LoVo (cell line): ENCODE measurements at regions not wholly inside any gene's neighbourhood (a gene's known extent, or its start where the extent isn't known, plus 50 kb on each side); places are given as distances from the start of the nearest gene placed in this dataset.
"Not testable (repeated sequence)": the region's sequence is repeated elsewhere in the genome, so short reads cannot be mapped to it uniquely, and the experiment has no call there.

Source experiments
- DNase-seq: peaks from one replicate; pipeline ENCODE4 v3.0.0-alpha.2; 2016; ENCODE audit warnings: low spot score

DNA sequence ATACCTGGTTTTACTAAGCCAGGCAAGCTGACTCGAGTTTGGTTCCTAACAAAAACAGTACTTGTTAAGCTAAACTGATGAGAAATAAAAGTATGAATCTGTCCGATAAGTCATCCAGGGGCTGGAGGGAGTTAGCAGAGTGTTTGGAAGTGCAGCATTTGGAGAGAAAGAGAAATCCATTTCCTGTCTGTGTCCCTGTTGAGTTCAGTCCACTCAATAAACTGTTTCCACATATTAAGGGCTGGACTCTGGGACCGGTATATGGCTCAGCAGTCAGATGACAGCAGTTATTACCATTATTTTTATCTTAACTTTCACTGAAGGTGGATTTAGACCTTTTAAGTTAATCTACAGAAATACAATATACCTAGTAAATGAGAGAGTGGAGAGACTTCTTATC lies 130.6 kb upstream of the ADRA1B start:
- DNase-seq, result no peak

GRCh38 chr5:159786201-159786600 lies 130.1 kb upstream of the ADRA1B start:
- DNase-seq, result no peak

DNA sequence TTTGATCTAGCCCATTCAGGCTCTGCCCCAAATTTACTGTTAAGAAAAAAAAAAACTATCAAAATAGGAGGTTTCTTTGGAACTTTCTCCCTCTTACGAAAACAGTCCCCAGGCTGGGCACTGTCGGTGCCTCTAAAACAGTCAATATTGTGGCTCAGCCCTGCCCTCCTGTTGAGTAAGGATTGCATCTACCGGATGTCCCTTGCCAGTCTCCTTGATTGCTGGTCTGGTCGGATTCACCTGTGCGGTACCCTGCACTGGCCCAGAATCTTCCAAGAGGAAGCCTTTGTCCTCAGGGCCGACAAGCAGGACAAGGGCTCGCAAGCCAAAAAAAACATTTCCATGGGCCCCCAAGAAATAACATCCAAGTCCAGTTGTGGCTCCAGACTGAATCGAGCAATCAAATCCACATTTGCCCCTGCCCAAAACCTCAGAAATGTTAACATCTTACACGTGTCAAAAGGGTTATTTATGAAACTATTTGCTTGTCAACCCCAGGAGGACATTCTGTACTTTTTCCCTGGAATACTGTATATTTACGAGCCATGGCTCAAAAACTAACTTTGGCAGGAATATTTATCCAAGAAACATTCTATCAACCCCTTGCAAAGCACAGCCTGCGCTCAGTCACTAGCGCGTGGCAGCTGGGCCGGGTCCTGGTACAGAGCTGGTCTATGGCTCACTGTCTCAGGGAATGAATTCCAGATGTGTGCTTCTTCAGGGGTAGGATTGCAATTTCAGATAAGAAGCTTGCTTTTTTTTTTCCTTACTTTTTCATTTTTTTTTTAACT lies 129.2 kb upstream of the ADRA1B start:
- DNase-seq, result no peak

DNA sequence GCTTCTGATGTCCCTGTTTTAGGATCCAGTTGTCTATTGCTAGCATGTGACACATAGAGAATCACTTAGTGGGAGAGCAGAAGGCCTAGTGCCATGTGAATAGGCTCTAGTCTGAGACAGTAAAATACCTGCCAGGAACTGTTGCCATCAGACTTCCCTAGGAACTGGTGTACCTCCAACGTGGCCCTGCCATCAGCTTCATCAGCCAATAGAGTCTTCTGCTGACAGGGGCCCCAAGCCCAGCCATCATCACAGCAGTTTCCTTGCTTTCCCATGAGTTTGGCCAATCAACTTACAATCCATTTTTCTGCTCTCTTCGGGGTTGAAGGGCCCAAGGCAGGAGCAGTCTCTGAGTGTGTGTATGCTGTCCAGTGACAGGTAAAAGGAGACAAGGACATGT lies 128.4 kb upstream of the ADRA1B start:
- DNase-seq, result no peak

DNA sequence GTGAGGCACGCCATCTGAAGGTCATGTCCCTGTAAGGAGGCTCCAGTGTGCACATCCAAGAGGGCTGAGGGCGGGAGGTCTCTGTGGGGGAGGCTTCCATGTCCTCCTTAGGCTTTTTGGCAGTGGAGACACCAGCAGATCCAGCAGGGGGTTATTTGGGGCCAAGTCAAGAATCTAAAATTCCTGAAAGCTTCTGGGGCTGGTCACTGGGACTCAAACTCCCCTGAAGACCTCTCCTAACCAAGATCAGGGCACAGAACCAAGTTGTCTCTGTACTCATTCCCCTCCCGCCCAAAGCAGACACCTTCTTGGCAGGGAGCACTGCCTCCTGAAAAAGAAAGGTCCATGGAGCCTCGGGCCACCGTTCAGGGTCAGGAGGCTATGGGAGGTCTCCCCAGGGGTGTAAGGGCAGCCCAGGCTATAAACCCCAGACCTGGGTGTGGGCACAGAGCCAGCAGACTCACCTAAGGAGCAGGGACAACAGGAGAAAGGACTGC lies 127.4 kb upstream of the ADRA1B start:
- DNase-seq, result no peak

DNA sequence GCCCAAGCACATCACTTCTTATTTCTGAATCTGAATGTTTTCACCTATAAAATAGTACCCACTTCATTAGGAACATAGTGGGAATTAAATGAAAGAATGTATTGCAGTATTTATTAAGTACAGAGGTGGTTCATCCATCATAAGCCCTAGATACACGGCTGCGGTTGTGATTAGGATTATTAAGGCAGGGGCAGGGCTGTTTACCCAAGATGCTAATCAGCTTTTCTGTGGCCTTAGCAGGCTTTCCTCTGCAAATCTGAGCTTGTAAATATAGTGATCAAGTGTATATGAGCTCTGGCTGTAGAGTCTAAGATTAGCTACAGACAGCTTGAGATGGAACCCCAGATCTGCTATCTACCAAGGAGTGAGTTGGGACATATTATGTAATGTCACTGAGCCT lies 124.1 kb upstream of the ADRA1B start:
- no peak for DNase-seq

DNA sequence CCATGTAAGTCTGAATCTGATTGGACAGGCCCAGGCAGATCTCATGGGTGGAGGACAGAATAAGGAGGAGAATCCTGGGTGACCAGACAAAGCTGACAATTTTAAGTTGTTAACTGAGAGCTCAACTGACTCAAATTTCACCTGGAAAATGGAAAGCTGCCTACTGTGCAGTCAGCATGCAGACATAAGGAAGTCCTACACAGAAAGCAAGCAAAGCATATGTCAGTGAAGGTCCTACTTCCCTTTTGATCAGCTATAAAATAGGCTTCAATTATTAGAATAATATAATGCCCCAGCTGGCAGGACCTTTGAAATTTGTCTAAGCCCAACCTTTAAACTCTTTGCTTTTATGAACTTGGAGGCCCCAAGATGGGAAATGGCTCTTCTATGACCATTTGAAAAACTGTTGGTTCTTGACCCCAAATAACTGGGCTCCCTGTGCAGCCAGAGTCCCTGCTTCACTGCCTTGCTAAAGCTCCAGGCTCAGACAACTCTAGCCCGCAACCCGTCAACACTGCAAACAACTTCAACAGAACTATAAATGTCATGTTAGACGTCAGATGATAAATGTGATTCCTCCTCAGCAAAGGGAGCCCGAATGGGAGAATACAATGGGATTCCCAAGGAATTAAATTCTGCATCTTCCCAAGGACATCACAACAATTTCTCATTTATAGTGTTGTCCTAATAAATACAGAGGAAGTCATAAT lies 118.9 kb upstream of the ADRA1B start:
- DNase-seq, result no peak

DNA sequence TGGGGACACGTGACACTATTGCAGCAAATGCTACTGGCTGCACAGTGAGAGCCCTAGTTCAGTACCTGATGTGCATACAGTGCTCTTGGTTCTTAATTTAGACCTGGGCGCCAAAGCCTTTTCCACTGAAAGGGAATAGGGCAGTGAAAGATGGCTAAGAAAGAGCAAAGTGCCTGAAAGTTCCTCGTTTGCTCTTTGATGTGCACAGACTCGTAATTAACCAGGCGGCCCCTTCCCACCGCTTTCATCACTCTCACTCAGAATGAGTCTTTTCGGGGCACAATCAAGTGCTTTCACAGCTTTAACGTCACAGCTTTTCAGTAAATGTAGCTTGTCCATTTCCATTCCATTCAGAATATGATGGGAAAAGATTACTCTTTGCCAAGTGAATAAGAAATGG lies 116.6 kb upstream of the ADRA1B start:
- DNase-seq, result no peak

GRCh38 chr5:159800131-159800840 lies 116.0 kb upstream of the ADRA1B start:
- DNase-seq, result no peak

GRCh38 chr5:159801303-159801702 lies 115.0 kb upstream of the ADRA1B start:
- DNase-seq, result no peak

DNA sequence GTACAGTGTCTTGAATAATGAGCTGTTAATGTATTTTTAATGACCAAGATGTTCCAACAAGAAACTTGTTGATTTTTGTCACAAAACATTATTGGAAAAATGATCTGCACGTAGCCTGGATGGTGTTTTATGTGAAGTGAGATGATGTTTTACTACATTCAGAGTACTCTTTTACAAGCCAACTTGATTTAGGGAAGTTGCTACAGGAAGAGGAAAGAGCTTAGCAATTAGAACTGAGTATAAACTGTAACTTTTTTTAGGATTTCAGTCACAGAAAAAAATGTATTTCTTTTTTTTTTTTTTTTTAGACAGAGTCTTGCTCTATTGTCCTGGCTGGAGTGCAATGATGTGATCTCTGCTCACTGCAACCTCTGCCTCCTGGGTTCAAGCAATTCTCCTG lies 113.6 kb upstream of the ADRA1B start:
- no peak for DNase-seq

- no peak for DNase-seq
Observed at GRCh38 chr5:159804121-159804520, 112.2 kb upstream of the ADRA1B start.

DNA sequence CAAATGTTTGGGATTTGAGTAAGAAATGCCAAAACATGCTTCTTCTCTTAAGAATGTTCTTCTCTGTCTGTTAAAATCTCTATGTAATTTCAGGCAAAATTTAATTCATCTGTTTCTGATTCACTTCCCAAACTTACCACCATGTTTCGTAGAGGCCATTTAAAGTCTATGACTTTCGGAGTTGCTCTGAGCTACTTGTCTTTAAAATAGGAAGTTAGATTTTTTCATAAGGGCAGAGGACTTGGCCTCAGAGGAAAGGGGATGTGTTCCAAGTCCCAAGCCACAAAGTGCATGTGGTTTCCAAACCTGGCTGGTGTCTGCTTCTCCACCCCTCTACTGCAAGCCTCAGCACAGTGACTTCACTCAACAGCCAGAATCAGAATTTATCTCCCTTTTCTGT lies 111.3 kb upstream of the ADRA1B start:
- DNase-seq, result no peak

DNA sequence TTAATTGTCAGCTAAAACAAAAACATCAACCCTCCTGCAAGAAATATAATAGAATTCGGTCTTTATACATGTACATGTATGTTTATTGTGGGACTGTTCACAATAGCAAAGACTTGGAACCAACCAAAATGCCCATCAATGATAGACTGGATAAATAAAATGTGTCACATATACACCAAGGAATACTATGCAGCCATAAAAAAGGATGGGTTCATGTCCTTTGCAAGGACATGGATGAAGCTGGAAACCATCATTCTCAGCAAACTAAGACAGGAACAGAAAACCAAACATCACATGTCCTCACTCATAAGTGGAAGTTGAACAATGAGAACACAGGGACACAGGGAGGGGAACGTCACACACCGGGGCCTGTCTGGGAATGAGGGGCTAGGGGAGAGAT lies 109.1 kb upstream of the ADRA1B start:
- DNase-seq, result not testable (repeated sequence)

DNA sequence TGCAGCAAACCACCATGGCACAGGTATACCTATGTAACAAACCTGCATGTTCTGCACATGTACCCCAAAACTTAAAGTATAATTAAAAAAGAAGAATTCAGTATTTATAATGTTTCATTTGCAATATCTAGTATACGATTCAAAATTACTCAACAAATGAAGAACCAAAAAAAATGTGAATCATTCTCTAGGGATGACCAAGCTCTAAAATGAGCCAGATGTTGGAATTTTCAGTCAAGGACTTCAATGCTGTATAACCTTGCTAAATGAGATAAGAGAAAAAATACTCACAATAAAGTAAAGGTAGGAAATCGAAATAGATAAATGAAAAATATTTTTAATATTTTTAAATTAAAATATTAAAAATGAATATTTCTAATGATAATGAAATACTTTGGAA lies 108.7 kb upstream of the ADRA1B start:
- DNase-seq, result no peak

DNA sequence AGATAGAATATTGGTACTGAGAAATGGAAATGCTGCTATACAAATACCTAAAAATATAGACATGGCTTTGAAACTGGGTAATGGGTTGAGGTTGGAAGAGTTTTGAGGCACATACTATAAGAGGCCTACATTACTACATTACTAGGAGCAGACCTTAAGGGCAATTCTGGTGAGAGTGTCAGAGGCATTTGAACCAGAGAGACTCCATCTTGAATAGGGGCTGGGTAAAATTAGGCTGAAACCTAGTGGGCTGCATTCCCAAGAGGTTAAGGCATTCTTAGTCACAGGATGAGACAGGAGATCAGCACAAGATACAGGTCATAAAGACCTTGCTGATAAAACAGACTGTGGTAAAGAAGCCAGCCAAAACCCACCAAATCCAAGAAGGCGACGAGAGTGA lies 104.6 kb upstream of the ADRA1B start:
- DNase-seq, result no peak

- not testable (repeated sequence) for DNase-seq
Observed at GRCh38 chr5:159812759-159813158, 103.5 kb upstream of the ADRA1B start.

DNA sequence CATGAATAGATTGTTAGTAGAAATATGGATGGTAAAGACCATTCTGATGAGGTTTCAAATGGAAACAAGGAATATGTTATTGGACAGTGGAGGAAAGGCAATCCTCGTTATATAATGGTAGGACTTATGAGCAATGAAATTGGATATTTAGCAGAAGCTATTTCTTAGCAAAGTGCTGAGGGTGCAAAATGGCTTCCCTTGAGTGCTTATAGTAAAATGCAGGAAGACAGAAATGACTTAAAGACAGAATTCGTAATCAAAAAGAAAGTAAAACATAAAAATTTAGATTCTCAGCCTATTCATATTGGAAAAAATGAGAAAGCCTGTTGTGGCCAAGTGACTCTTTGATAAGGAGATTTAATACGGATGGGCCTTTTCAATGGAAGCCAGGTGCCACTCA lies 102.1 kb upstream of the ADRA1B start:
- DNase-seq, result no peak

DNA sequence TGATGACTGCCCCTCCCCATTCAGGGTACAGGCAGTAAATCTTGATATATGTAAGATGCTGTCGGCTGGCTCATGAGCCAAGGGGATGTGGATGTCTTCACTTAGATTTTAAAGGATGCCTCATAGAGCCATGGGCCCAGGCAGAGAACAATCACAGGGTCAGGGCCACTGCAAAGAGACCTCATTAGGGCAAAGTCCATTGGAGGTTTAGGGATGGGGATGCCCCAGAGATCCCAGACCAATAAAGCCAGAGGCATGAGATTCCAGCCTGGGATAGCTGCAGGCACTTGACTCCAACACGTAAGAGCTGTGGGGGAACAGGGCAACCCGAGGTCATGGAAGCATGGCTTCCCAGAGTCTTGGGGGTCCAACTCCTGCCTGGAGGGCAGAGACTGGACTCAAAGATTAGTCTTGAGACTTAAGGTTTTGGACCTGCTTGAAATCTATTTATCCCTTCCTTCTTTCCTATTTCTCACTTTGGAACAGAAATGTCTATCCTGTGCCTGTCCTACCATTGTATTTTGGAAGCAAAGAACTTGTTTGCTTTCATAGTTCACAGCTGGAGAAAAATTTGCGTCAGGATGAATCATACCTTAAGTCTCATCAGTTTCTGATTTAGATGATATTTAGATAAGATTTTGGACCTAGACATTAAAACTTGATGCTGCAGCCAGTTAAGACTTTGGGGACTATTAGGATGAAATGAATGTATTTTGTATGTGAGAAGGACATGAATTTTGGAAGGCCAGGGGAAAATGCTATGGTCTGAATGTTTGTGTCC lies 101.3 kb upstream of the ADRA1B start:
- no peak for DNase-seq

- DNase-seq, result no peak
Observed at GRCh38 chr5:159817262-159818029, 98.8 kb upstream of the ADRA1B start.
